ENCODE measurements at regions not wholly inside any gene's neighbourhood (a gene's known extent, or its start where the extent isn't known, plus 50 kb on each side); places are given as distances from the start of the nearest gene placed in this dataset.

GRCh38 chr21:35649186-35649585 is 411.1 kb downstream of the SETD4 start:
- TF ChIP-seq ZNF335 (CRISPR knock-in tag; IDR thresholded peaks at IDR 0.05) (no peak), RFX5 (IDR thresholded peaks at IDR 0.05; ENCODE audit: low read depth, low read length) (no peak), CEBPB (IDR thresholded peaks at IDR 0.05; ENCODE audit: borderline replicate concordance, low read depth, low read length) (no peak), ASH2L (IDR thresholded peaks at IDR 0.05; ENCODE audit: insufficient read length, low read depth, low read length) (no peak), HDAC2 (CRISPR knock-in tag; IDR thresholded peaks at IDR 0.05) (no peak), TCF7 (IDR thresholded peaks at IDR 0.05; ENCODE audit: low read depth) (no peak)

All from HepG2 (cell line).